T-cell (primary cell): ENCODE measurements at regions not wholly inside any gene's neighbourhood (a gene's known extent, or its start where the extent isn't known, plus 50 kb on each side); places are given as distances from the start of the nearest gene placed in this dataset.
"Not testable (repeated sequence)": the region's sequence is repeated elsewhere in the genome, so short reads cannot be mapped to it uniquely, and the experiment has no call there.

ENCODE experiments used
- ATAC-seq, 4 experiments: fragments of 200-7000 bp in 3 of 4; fragments of 150-1000 bp in 1 of 4; cut with Tn5 transposase; replicated peaks in 1 of 4; 1 replicate in 3 of 4; 2 replicates in 1 of 4; pipeline ENCODE4 v1.10.0; 2021; ENCODE audit warnings: moderate library complexity in 3 of 4, mild to moderate bottlenecking in 2 of 4, moderate number of reproducible peaks in 1 of 4
- CTCF ChIA-PET, 2 donors: fragments of 300-600 bp; sonication (Branson Sonifier 250); formaldehyde crosslinking; loops; one replicate each; lab custom pipeline; 2022; ENCODE audit warnings: antibody characterized with exemption in 2 of 2; lab: Charles Lee
- POLR2A ChIA-PET, 2 donors: fragments of 300-600 bp; sonication (Branson Sonifier 250); formaldehyde crosslinking; loops; one replicate each; lab custom pipeline; 2022; ENCODE audit warnings: antibody characterized with exemption in 2 of 2; lab: Charles Lee
- DNase-seq, 35 experiments: peaks; one replicate each; pipeline versions ENCODE4 v3.0.0 to v3.0.0-alpha.2; 2013 to 2023
- H3K27ac ChIP-seq: one replicate; pipeline ENCODE4 v1.5.1; 2013; ENCODE audit warnings: low read length
- H3K27me3 ChIP-seq, 2 experiments: replicated peaks in 1 of 2; 1 replicate in 1 of 2; 2 replicates in 1 of 2; pipeline versions ENCODE4 v1.6.1 to v1.7.0; 2013; ENCODE audit warnings: low read length in 1 of 2, mixed read lengths in 1 of 2; ENCODE audit not compliant: control insufficient read depth in 2 of 2, insufficient read depth in 2 of 2; ENCODE audit errors: extremely low read depth in 1 of 2
- H3K36me3 ChIP-seq, 2 donors: 1 replicate in 1 of 2; 2 replicates in 1 of 2; pipeline versions ENCODE4 v1.6.1 to v1.7.0; 2013; ENCODE audit warnings: low read length in 1 of 2; ENCODE audit not compliant: control insufficient read depth in 2 of 2, insufficient read depth in 1 of 2; ENCODE audit errors: extremely low read depth in 1 of 2
- H3K4me1 ChIP-seq, 2 experiments: 1 replicate in 1 of 2; 2 replicates in 1 of 2; pipeline versions ENCODE4 v1.6.1 to v1.7.0; 2013; ENCODE audit warnings: low read length in 2 of 2, mixed read lengths in 1 of 2; ENCODE audit not compliant: insufficient read depth in 2 of 2, control insufficient read depth in 1 of 2; ENCODE audit errors: extremely low read depth in 1 of 2
- H3K4me3 ChIP-seq, 2 donors: 1 replicate in 1 of 2; 2 replicates in 1 of 2; pipeline versions ENCODE4 v1.5.1 to v1.7.0; 2013; ENCODE audit warnings: mild to moderate bottlenecking in 2 of 2, low read length in 1 of 2, moderate library complexity in 1 of 2; ENCODE audit not compliant: control insufficient read depth in 1 of 2; ENCODE audit errors: extremely low read depth in 1 of 2
- H3K9me3 ChIP-seq: 2 replicates; pipeline ENCODE4 v1.7.0; 2013
- H3K27ac Mint-ChIP-seq, 2 donors: one replicate each; pipeline ENCODE4 v1.8.0; 2020 to 2021; ENCODE audit warnings: mild to moderate bottlenecking in 2 of 2, mixed read lengths in 2 of 2
- H3K27me3 Mint-ChIP-seq, 2 donors: one replicate each; pipeline ENCODE4 v1.8.0; 2021 to 2022; ENCODE audit warnings: mixed read lengths in 2 of 2
- H3K36me3 Mint-ChIP-seq: one replicate; pipeline ENCODE4 v1.8.0; 2021; ENCODE audit warnings: mixed read lengths
- H3K4me1 Mint-ChIP-seq, 3 donors: one replicate each; pipeline ENCODE4 v1.8.0; 2020 to 2022; ENCODE audit warnings: mixed read lengths in 3 of 3, mild to moderate bottlenecking in 1 of 3
- H3K4me3 Mint-ChIP-seq, 3 donors: one replicate each; pipeline ENCODE4 v1.8.0; 2020 to 2022; ENCODE audit warnings: mild to moderate bottlenecking in 3 of 3, mixed read lengths in 3 of 3, moderate library complexity in 3 of 3
- H3K9me3 Mint-ChIP-seq, 3 donors: one replicate each; pipeline ENCODE4 v1.8.0; 2020 to 2022; ENCODE audit warnings: mixed read lengths in 3 of 3
- WGBS: methylation state at CpG from one replicate; pipeline ENCODE4 v1.1.5; 2013; ENCODE audit warnings: missing lambda C conversion rate; ENCODE audit not compliant: insufficient coverage; 5-methylcytosine and 5-hydroxymethylcytosine counted together

- H3K36me3 Mint-ChIP-seq, POLR2A ChIA-PET, H3K27ac Mint-ChIP-seq, H3K36me3 ChIP-seq, ATAC-seq, H3K4me1 Mint-ChIP-seq, H3K9me3 ChIP-seq, H3K27me3 ChIP-seq, DNase-seq, H3K4me3 ChIP-seq, H3K27ac ChIP-seq, H3K4me3 Mint-ChIP-seq, H3K4me1 ChIP-seq, CTCF ChIA-PET: not testable (repeated sequence)
- Mint-ChIP-seq H3K9me3 (peaks cover 0 to 26% (median 10%) of the 10 kb centered on the region in 3 donors), H3K27me3 (peaks cover 4 to 21% of the 10 kb centered on the region in 2 donors)
- WGBS, result no CpG with 5 or more reads among the region's 1 CpG
Observed at GRCh38 chr7:76839214-76839613, 192.9 kb downstream of the SPDYE17 start.

GRCh38 chr7:76838357-76838756, 193.8 kb downstream of the SPDYE17 start:
- H3K4me3 Mint-ChIP-seq, DNase-seq, H3K27me3 ChIP-seq, ATAC-seq, CTCF ChIA-PET, H3K27ac ChIP-seq, H3K4me3 ChIP-seq, H3K4me1 ChIP-seq, H3K9me3 ChIP-seq, H3K36me3 ChIP-seq, POLR2A ChIA-PET, H3K4me1 Mint-ChIP-seq, H3K27ac Mint-ChIP-seq, H3K36me3 Mint-ChIP-seq: not testable (repeated sequence)
- no CpG with 5 or more reads among the region's 1 CpG for WGBS
- H3K9me3 Mint-ChIP-seq, result peaks cover 0 to 26% (median 10%) of the 10 kb centered on the region in 3 donors
- peaks cover 4 to 21% of the 10 kb centered on the region in 2 donors for H3K27me3 Mint-ChIP-seq

GRCh38 chr7:76829233-76829632, 202.2 kb upstream of the POMZP3 start:
- CTCF ChIA-PET, result not testable (repeated sequence)
- peaks cover 9 to 16% of the 10 kb centered on the region in 2 donors for H3K27me3 Mint-ChIP-seq

GRCh38 chr7:76826181-76826580, 199.1 kb upstream of the POMZP3 start:
- peaks cover 9 to 16% of the 10 kb centered on the region in 2 donors for H3K27me3 Mint-ChIP-seq
- H3K4me1 Mint-ChIP-seq, H3K9me3 Mint-ChIP-seq, DNase-seq, ATAC-seq, H3K36me3 ChIP-seq, H3K9me3 ChIP-seq, H3K4me3 Mint-ChIP-seq, H3K27ac ChIP-seq, H3K4me3 ChIP-seq, H3K36me3 Mint-ChIP-seq, H3K27ac Mint-ChIP-seq, H3K27me3 ChIP-seq, H3K4me1 ChIP-seq, POLR2A ChIA-PET, CTCF ChIA-PET: not testable (repeated sequence)
- no CpG with 5 or more reads among the region's 4 CpGs for WGBS

More at GRCh38 chr7:76829233-76829632, 202.2 kb upstream of the POMZP3 start:
- ATAC-seq, H3K27ac ChIP-seq, H3K36me3 ChIP-seq, H3K27me3 ChIP-seq, H3K9me3 Mint-ChIP-seq, H3K27ac Mint-ChIP-seq, POLR2A ChIA-PET, H3K4me1 ChIP-seq, H3K4me3 Mint-ChIP-seq, H3K9me3 ChIP-seq, DNase-seq, H3K36me3 Mint-ChIP-seq, H3K4me3 ChIP-seq, H3K4me1 Mint-ChIP-seq: not testable (repeated sequence)
- 80% methylated on average over 2 of the region's 3 CpGs for WGBS

- H3K4me3 Mint-ChIP-seq, ATAC-seq, H3K4me3 ChIP-seq, H3K9me3 ChIP-seq, POLR2A ChIA-PET, H3K27ac Mint-ChIP-seq, H3K4me1 Mint-ChIP-seq, H3K36me3 ChIP-seq, DNase-seq, H3K27me3 ChIP-seq, CTCF ChIA-PET, H3K9me3 Mint-ChIP-seq, H3K27me3 Mint-ChIP-seq, H3K36me3 Mint-ChIP-seq, H3K4me1 ChIP-seq, H3K27ac ChIP-seq: not testable (repeated sequence)
- no CpG with 5 or more reads among the region's 4 CpGs for WGBS
Observed at GRCh38 chr7:76809856-76810255, 182.8 kb upstream of the POMZP3 start.

GRCh38 chr7:76807588-76808100, 180.6 kb upstream of the POMZP3 start:
- WGBS, result no CpG with 5 or more reads among the region's 3 CpGs
- H3K27ac ChIP-seq, H3K36me3 Mint-ChIP-seq, H3K27me3 Mint-ChIP-seq, H3K27ac Mint-ChIP-seq, CTCF ChIA-PET, H3K9me3 ChIP-seq, H3K36me3 ChIP-seq, POLR2A ChIA-PET, H3K9me3 Mint-ChIP-seq, H3K27me3 ChIP-seq, H3K4me3 ChIP-seq, DNase-seq, ATAC-seq, H3K4me1 ChIP-seq, H3K4me3 Mint-ChIP-seq, H3K4me1 Mint-ChIP-seq: not testable (repeated sequence)

- H3K27me3 Mint-ChIP-seq, H3K27me3 ChIP-seq, H3K9me3 Mint-ChIP-seq, H3K9me3 ChIP-seq, H3K4me1 Mint-ChIP-seq, H3K36me3 ChIP-seq, H3K4me3 Mint-ChIP-seq, H3K27ac ChIP-seq, ATAC-seq, DNase-seq, H3K4me1 ChIP-seq, CTCF ChIA-PET, H3K4me3 ChIP-seq, H3K27ac Mint-ChIP-seq, H3K36me3 Mint-ChIP-seq, POLR2A ChIA-PET: not testable (repeated sequence)
Observed at GRCh38 chr7:76806460-76806859, 179.4 kb upstream of the POMZP3 start.
